ENCODE measurements at regions not wholly inside any gene's neighbourhood (a gene's known extent, or its start where the extent isn't known, plus 50 kb on each side); places are given as distances from the start of the nearest gene placed in this dataset.
"Not testable (repeated sequence)": the region's sequence is repeated elsewhere in the genome, so short reads cannot be mapped to it uniquely, and the experiment has no call there.

DNA sequence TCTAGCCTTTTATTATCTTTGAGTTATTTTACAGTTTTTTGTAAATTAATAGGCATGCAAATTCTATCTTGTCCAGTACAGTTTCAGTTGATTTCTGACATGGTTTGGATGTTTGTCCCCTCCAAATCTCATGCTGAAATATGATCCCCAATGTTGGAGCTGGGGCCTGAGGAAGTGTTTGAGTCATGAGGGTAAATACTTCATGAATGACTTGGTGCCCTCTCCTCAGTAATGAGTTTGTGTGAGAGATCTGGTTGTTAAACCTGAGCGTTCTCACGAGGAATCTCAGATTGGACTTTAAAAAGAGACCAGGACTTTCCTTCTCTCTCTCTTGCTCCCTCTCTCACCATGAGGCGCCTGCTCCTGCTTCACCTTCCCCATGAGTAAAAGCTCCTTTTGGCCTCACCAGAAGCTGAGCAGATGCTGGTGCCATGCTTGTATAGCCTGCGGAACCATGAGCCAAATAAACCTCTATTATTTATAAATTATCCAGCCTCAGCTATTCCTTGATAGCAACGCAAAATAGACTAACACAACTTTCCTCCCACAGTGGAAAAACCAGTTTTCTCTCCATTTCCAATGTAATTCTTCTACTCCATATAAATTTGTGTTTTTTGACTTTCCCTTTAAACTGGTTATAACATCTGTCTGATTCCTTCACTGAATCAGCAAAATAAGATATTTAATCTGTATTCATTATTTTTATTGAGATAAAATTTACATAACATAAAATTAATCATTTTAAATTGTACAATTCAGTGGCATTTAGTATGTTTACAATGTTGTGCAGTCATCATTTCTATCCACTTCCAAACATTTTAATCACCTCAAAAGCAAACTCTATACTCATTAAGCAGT, 78.7 kb upstream of the PRSS16 start:
- Mint-ChIP-seq H3K27ac (no peak overlapping the region), H3K4me1 (ENCODE audit: low read depth in 2 of 2) (no peaks in the 10 kb centered on the region), H3K9me3 (no peaks in the 10 kb centered on the region), H3K27me3 (no peaks in the 10 kb centered on the region), H3K4me3 (no peak overlapping the region), H3K36me3 (ENCODE audit: insufficient read depth) (peaks cover 3% of the 10 kb centered on the region)
- no peak for ATAC-seq (replicated peaks)
- no peak for DNase-seq

DNA sequence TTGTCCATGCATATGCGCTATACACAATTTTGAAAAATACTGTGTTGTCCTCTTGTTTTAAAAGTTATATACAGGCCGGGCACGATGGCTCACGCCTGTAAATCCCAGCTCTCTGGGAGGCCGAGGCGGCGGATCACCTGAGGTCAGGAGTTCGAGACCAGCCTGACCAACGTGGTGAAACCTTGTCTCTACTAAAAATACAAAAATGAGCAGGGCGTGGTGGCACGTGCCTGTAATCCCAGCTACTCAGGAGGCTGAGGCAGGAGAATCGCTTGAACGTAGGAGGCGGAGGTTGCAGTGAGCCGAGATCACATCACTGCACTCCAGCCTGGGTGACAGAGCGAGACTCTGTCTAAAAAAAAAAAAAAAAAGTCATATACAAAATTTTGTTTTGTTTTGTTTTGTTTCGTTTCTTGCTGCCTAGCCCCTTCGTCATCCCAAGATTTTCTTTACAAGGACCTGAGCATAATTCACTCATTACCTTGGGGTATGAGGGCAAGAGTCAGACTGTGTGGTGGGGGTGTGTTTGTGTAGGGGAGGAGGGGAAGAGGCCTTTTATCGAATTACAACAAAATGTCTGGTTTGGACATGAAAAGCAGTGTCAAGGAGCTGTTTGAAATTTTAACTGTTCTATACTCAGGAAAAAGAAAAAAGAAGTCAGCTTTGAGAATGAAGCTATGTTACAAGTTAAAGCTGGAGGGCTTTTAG, 74.8 kb upstream of the PRSS16 start:
- H3K9me3 Mint-ChIP-seq; H3K4me3 Mint-ChIP-seq; H3K4me1 Mint-ChIP-seq (ENCODE audit: low read depth in 2 of 2); H3K27ac Mint-ChIP-seq; DNase-seq; H3K27me3 Mint-ChIP-seq; ATAC-seq (replicated peaks): not testable (repeated sequence)
- peaks cover 28% of the 10 kb centered on the region for H3K36me3 Mint-ChIP-seq (ENCODE audit: insufficient read depth)

DNA sequence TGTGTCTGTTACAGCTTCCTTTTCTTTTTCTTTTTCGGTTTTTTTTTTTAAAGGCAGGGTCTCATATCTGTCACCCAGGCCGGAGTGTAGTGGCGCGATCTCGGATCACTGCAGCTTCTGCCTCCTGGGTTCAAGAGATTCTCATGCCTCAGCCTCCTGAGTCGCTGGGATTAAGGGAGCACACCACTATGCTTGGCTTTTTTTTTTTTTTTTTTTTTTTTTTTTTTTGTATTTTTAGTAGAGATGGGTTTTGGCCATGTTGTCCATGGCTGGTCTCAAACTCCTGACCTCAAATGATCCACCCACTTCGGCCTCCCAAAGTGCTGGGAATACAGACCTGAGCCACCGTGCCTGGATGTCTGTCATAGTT, 74.3 kb upstream of the PRSS16 start:
- not testable (repeated sequence) for ATAC-seq (replicated peaks); H3K4me3 Mint-ChIP-seq; H3K4me1 Mint-ChIP-seq (ENCODE audit: low read depth in 2 of 2); H3K9me3 Mint-ChIP-seq; H3K27ac Mint-ChIP-seq; DNase-seq; H3K27me3 Mint-ChIP-seq
- H3K36me3 Mint-ChIP-seq (ENCODE audit: insufficient read depth) = peaks cover 34% of the 10 kb centered on the region

DNA sequence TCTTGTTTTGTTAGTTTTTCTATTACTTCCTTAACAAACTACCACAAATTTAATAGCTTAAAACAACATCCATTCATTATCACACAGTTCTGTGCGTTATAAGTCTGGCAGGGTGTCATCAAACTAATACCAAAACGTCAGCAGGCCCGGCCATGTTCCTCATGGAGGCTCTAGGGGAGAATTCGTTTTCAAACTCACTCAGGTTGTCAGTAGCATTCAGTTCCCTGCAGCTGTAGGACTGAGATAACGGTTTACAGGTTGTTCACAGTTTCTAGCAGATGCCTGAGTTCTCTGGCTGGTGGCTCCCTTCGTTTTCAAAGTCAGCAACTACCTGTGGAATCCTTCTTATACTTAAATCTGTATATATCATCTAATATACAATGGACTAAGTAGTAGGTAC, 72.5 kb upstream of the PRSS16 start:
- Mint-ChIP-seq H3K9me3 (no peaks in the 10 kb centered on the region), H3K27me3 (no peaks in the 10 kb centered on the region), H3K4me3 (peak overlapping the region; percentile 49 to 53), H3K27ac (no peak overlapping the region), H3K4me1 (ENCODE audit: low read depth in 2 of 2) (peaks cover 3 to 10% of the 10 kb centered on the region in 2 donors), H3K36me3 (ENCODE audit: insufficient read depth) (peaks cover 37% of the 10 kb centered on the region)
- no peak for ATAC-seq (replicated peaks)
- no peak for DNase-seq

DNA sequence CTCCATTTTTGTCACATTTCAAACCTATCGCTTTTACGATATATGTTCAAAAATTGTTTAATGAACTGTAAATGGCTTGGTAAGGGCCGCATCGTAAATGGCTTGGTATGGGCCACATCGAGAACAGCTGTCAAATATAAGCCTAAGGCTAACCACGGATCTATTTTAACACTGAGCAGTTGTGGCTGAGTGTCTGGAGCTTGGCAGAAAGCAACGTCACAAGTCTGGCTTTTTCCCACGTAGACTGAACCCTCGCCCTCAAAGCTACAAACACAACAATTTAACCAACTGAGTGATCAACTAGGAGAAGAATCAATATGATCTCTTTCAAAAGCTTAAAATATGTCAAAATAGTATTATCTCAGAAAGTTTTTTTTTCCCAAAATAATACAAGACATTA, 71.4 kb upstream of the PRSS16 start:
- DNase-seq = peak in 1 of 3 experiments; percentile 21
- no peaks in the 10 kb centered on the region for H3K9me3 Mint-ChIP-seq
- H3K36me3 Mint-ChIP-seq (ENCODE audit: insufficient read depth) = peaks cover 35% of the 10 kb centered on the region
- H3K27ac Mint-ChIP-seq = peak overlapping the region; percentile 99 to 100
- H3K4me1 Mint-ChIP-seq (ENCODE audit: low read depth in 2 of 2) = peaks cover 3 to 10% of the 10 kb centered on the region in 2 donors
- H3K4me3 Mint-ChIP-seq = peak overlapping the region; percentile 86 to 94
- peak; percentile 20 for ATAC-seq (replicated peaks)
- H3K27me3 Mint-ChIP-seq = no peaks in the 10 kb centered on the region

DNA sequence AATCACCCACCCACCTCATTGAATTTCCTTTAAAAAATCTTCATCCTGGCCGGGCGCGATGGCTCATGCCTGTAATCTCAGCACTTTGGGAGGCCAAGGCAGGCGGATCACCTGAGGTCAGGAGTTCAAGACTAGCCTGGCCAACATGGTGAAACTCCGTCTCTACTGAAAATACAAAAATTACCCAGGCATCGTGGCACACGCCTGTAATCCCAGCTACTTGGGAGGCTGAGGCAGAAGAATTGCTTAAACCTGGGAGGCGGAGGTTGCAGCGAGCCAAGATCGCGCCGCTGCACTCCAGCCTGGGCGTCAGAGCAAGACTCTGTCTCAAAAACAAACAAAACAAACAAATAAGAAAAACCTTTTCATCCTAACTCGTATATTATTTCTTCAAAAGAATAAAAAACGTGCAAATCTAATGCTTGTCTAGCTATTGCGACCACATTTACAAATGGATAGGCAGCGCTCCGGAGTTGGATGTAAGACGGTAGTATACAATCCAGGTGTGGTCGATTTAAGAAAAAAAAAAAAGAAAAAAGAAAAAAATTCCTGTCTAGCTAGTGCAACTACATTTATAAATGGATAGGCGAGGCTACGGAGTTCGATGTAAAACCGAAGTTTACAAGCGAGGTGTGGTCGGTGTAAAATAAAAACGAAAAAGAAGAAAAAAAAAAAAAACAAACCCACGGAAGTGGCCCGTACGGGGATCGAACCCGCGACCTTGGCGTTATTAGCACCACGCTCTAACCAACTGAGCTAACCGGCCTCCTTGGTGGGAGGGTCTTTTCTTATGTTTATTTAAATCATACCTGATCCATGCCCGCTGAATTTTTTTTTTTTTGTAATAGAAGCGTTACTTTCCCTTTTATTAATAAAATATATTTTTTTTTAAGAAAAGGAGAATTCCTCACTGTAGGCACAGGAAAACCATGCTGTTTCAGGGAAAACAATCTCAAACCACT, 70.7 kb upstream of the PRSS16 start:
- Mint-ChIP-seq H3K27ac (peak overlapping the region; percentile 99 to 100), H3K27me3 (no peaks in the 10 kb centered on the region), H3K4me1 (ENCODE audit: low read depth in 2 of 2) (peaks cover 3 to 10% of the 10 kb centered on the region in 2 donors), H3K36me3 (ENCODE audit: insufficient read depth) (peaks cover 35% of the 10 kb centered on the region), H3K9me3 (no peaks in the 10 kb centered on the region), H3K4me3 (peak overlapping the region; percentile 86 to 94)
- ATAC-seq (replicated peaks) (peak; percentile 64), DNase-seq (peak; percentile 74 to 77 (median 75))

DNA sequence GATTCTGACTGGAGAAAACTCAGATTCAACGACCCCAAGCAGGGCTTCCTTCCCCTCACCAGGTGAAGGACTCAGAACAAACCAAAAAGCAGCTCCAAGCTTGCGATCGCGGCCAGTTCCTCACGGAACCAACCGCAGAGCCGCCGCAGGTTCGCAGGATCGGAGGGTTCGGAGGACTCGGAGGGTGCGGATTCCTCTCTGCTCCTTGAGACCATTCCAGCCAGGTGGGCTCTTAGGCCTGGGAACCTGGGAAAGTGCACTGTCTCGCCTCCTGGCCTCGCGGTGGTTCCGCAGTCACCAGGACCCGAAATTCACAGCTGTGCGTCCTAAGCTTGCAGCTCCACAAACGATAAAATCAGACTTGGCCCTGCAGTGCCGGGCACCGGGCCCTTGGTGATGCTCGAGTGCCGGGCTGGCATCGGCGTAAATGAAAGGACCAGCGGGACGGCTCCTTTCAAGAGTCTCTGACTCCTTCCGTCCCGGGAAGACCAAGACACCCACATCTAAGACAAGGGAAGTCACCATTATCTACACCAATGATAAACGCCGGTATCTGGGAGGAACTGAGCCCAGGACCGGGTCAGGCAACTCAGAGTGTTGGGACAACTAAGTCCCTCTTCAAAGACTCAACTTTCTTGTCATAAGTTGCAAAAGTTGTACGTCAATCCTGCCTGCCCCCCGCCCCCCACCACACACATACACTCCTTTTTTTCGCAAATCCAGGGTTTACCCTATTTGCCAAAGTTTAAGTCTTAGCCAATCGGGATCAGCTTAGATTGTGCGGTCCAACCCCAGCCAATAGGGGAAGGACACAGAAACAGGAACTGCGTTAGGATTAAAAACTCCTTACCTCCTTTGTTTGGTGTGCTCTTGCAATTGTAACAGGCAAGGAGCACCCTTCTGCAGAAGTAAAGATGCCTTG, 69.8 kb upstream of the PRSS16 start:
- ATAC-seq (replicated peaks) = peak; percentile 81
- peak overlapping the region; percentile 86 to 94 for H3K4me3 Mint-ChIP-seq
- peak overlapping the region; percentile 99 to 100 for H3K27ac Mint-ChIP-seq
- DNase-seq = peak; percentile 68 to 69 (median 68)
- H3K4me1 Mint-ChIP-seq (ENCODE audit: low read depth in 2 of 2) = peaks cover 3 to 10% of the 10 kb centered on the region in 2 donors
- no peaks in the 10 kb centered on the region for H3K9me3 Mint-ChIP-seq
- no peaks in the 10 kb centered on the region for H3K27me3 Mint-ChIP-seq
- H3K36me3 Mint-ChIP-seq (ENCODE audit: insufficient read depth) = peaks cover 35% of the 10 kb centered on the region

DNA sequence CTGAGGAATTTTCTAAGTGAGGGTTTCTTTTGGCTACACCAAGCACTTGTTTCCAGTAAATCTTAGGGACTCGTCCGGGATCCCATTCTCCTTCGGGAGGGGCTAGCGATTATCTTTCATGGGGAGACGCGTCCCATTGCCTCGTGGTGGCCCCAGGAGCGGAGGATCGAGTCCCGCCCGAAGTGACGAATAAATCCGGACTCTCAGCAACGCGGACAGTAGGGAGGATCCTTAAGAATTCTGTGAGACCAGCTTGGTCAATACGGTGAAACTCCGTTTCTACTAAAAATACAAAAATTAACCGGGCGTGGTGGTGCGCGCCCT, 69.1 kb upstream of the PRSS16 start:
- H3K4me3 Mint-ChIP-seq = peak overlapping the region; percentile 86 to 94
- H3K27ac Mint-ChIP-seq = peak overlapping the region; percentile 99 to 100
- no peak for DNase-seq
- ATAC-seq (replicated peaks) = no peak
- H3K4me1 Mint-ChIP-seq (ENCODE audit: low read depth in 2 of 2) = peaks cover 3 to 10% of the 10 kb centered on the region in 2 donors
- peaks cover 35% of the 10 kb centered on the region for H3K36me3 Mint-ChIP-seq (ENCODE audit: insufficient read depth)
- H3K9me3 Mint-ChIP-seq = no peaks in the 10 kb centered on the region
- no peaks in the 10 kb centered on the region for H3K27me3 Mint-ChIP-seq

DNA sequence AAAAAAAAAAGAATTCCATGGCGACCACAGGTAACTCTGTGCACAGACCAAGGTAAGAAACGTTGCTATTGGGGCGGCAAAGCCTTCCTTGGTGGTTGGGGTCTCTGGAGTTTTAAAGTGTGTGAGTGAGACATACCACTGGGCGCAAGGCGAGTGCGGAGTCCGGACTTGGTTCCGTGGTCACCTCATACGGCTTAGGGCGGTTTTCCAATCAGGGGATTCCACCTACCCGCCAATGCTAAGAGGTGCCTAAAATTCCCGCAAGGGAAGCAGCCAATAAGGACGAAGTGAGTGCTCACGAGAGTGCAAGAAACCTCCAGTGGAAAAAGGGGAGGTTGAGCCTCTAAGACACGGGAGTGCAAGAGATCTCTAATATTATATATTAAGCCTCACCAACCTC, 68.6 kb upstream of the PRSS16 start:
- H3K27me3 Mint-ChIP-seq = no peaks in the 10 kb centered on the region
- ATAC-seq (replicated peaks) (no peak), DNase-seq (no peak)
- H3K36me3 Mint-ChIP-seq (ENCODE audit: insufficient read depth) = peaks cover 35% of the 10 kb centered on the region
- H3K9me3 Mint-ChIP-seq = no peaks in the 10 kb centered on the region
- peaks cover 3 to 10% of the 10 kb centered on the region in 2 donors for H3K4me1 Mint-ChIP-seq (ENCODE audit: low read depth in 2 of 2)
- H3K4me3 Mint-ChIP-seq = peak overlapping the region; percentile 86 to 94
- H3K27ac Mint-ChIP-seq = peak overlapping the region in 1 of 2 donors; percentile 100

DNA sequence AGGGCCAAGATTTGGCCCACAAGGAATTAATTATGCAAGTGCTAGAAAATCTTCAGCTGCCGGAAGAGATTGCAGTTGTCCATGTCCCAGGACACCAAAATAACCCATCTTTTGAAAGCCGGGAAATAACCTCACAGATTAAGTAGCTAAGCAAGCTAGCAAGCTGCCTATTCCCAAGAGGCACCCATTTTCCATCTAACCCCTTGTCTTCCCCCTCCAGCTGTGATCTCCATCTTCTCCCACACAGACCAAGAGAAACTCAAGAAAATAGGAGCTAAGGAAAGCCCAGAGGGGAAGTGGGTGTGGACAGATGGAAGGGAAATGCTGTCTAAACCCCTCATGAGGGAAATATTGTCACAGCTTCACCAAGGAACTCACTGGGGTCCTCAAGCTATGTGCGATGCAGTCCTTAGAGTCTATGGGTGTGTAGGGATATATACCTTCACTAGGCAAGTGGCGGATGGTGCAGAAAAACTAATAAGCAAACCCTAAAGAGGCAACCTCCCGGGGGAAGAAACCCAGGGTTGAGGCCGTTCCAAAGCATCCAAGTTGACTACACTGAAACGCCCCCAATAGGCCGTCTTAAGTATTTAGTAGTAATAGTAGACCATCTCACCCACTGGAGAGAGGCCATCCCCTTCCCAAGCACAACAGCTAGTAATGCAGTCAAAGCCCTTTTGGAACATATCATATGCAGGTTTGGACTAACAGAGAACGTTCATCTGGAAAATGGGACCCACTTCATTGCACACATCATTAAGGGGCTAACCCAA, 64.3 kb upstream of the PRSS16 start:
- ATAC-seq (replicated peaks) = no peak
- no peak overlapping the region for H3K27ac Mint-ChIP-seq
- no peak overlapping the region for H3K4me3 Mint-ChIP-seq
- no peaks in the 10 kb centered on the region for H3K27me3 Mint-ChIP-seq
- peaks cover 8 to 9% of the 10 kb centered on the region in 2 donors for H3K4me1 Mint-ChIP-seq (ENCODE audit: low read depth in 2 of 2)
- no peaks in the 10 kb centered on the region for H3K9me3 Mint-ChIP-seq
- DNase-seq = no peak
- peaks cover 3% of the 10 kb centered on the region for H3K36me3 Mint-ChIP-seq (ENCODE audit: insufficient read depth)

DNA sequence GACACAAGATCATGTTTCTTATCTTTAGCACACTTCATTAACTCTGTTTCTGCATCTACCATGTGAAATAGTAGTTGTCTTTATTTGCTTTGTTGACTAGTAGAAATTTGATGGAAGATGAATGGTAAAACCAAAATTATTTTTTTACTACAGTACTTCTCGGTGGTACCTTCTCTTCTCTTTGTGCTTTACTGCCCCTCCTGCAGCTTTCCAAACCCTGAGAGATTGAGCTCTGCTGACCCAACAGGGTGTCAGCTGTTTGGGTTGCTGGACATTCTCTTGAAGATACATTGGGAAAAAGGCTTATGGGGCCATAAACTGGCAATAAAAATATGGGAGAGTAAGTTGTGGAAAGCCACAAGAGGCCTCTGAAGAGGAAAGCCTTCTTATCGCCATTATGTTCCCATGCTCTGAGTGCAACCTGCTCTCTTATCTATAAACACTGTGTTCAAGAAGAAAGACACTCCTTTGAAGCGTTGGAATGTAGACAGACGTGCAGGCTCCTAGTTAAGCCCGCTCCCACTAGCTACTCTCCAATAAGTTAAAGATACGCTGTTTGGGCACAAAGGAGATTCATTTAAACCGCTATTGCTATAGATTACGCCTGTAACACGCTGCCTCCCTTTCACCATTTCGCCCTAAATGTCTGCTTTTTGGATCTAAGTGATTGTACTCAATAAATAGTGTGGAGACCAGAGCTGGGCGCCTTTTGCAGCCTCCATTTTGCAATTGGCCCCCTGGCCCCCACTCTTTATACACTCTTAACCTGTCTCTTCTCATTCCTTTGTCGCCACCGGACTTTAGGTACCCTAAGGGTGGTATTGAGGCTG, 60.1 kb upstream of the PRSS16 start:
- ATAC-seq (replicated peaks) (no peak), DNase-seq (no peak)
- no peaks in the 10 kb centered on the region for H3K27me3 Mint-ChIP-seq
- no peaks in the 10 kb centered on the region for H3K9me3 Mint-ChIP-seq
- H3K27ac Mint-ChIP-seq = peak overlapping the region; percentile 0 to 86
- H3K4me1 Mint-ChIP-seq (ENCODE audit: low read depth in 2 of 2) = peaks cover 10 to 11% of the 10 kb centered on the region in 2 donors
- H3K4me3 Mint-ChIP-seq = peak overlapping the region; percentile 79 to 86
- no peaks in the 10 kb centered on the region for H3K36me3 Mint-ChIP-seq (ENCODE audit: insufficient read depth)

All from effector memory CD8-positive, alpha-beta T cell (primary cell).